ENCODE measurements at regions not wholly inside any gene's neighbourhood (a gene's known extent, or its start where the extent isn't known, plus 50 kb on each side); places are given as distances from the start of the nearest gene placed in this dataset.

GRCh38 chr6:119602215-119603178, 252.9 kb upstream of the MAN1A1 start:
- TF ChIP-seq ELF1 (CRISPR knock-in tag; IDR thresholded peaks at IDR 0.05): no peak
- no peak for TF ChIP-seq CEBPB (IDR thresholded peaks at IDR 0.05; ENCODE audit: borderline replicate concordance, low read depth, low read length)
- no peak for TF ChIP-seq FOXM1 (CRISPR knock-in tag; IDR thresholded peaks at IDR 0.05)
- TF ChIP-seq ZNF792 (CRISPR knock-in tag; IDR thresholded peaks at IDR 0.05): no peak
- no peak for TF ChIP-seq BRCA1 (CRISPR knock-in tag; IDR thresholded peaks at IDR 0.05)
- no peak for TF ChIP-seq SKI (IDR thresholded peaks at IDR 0.05; ENCODE audit: partially characterized antibody)
- no peak for TF ChIP-seq ZNF121 (CRISPR knock-in tag; IDR thresholded peaks at IDR 0.05)
- no peak for TF ChIP-seq MYC (CRISPR knock-in tag; IDR thresholded peaks at IDR 0.05; ENCODE audit: borderline replicate concordance)
- TF ChIP-seq YEATS4 (CRISPR knock-in tag; IDR thresholded peaks at IDR 0.05; ENCODE audit: borderline replicate concordance): no peak
- TF ChIP-seq ZNF550 (CRISPR knock-in tag; IDR thresholded peaks at IDR 0.05; ENCODE audit: borderline replicate concordance): no peak
- no peak for TF ChIP-seq SALL2 (CRISPR knock-in tag; IDR thresholded peaks at IDR 0.05)
